ENCODE measurements at regions not wholly inside any gene's neighbourhood (a gene's known extent, or its start where the extent isn't known, plus 50 kb on each side); places are given as distances from the start of the nearest gene placed in this dataset.

DNA sequence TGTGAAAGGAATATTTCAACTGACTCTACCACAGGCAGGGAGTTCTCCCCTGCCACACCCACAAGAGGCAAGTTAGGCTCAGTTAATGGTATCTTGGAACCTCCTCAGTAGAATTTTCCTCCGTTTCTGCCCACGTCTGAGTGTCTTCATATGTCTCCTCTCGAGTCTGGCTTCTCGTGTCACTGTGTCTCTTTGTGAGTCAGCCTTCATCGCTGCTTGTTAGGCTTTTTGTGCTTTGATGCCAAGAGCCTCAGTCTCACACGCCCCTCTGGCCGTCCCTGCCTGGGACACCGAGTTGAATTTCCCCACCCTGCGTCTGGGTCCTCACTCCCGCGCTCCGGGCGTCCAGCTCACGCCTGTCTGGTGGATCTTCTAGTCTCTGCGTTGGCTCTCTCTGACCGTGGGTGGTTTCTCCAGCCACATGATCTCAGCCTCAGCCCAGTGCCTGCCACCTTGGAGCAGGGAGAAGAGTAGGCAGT, 125.7 kb upstream of the GADD45A start:
- TF ChIP-seq BMI1 (IDR thresholded peaks at IDR 0.05; ENCODE audit: borderline replicate concordance): no peak
- no peak for TF ChIP-seq NFIC (IDR thresholded peaks at IDR 0.05; ENCODE audit: low read depth, low read length)
- TF ChIP-seq, protein P1, sequence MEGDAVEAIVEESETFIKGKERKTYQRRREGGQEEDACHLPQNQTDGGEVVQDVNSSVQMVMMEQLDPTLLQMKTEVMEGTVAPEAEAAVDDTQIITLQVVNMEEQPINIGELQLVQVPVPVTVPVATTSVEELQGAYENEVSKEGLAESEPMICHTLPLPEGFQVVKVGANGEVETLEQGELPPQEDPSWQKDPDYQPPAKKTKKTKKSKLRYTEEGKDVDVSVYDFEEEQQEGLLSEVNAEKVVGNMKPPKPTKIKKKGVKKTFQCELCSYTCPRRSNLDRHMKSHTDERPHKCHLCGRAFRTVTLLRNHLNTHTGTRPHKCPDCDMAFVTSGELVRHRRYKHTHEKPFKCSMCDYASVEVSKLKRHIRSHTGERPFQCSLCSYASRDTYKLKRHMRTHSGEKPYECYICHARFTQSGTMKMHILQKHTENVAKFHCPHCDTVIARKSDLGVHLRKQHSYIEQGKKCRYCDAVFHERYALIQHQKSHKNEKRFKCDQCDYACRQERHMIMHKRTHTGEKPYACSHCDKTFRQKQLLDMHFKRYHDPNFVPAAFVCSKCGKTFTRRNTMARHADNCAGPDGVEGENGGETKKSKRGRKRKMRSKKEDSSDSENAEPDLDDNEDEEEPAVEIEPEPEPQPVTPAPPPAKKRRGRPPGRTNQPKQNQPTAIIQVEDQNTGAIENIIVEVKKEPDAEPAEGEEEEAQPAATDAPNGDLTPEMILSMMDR (IDR thresholded peaks at IDR 0.05 in 2 of 3, conservative IDR thresholded peaks at IDR 0.05 in 1 of 3; ENCODE audit: control insufficient read depth in 2 of 3, extremely low read depth in 1 of 3, insufficient read depth in 1 of 3, low read depth in 3 of 3, low read length in 3 of 3): no peak
- TF ChIP-seq JUND (IDR thresholded peaks at IDR 0.05; ENCODE audit: low read depth, low read length): no peak
- TF ChIP-seq NFYA (IDR thresholded peaks at IDR 0.05; ENCODE audit: borderline replicate concordance, low read depth, low read length): no peak
- TF ChIP-seq EP300 (IDR thresholded peaks at IDR 0.05; ENCODE audit: borderline replicate concordance in 1 of 2, control insufficient read depth in 1 of 2, low read depth in 2 of 2, low read length in 2 of 2): no peak
- no peak for TF ChIP-seq TCF12 (IDR thresholded peaks at IDR 0.05; ENCODE audit: low read depth, low read length)

All from GM12878 (cell line).